ENCODE measurements at regions not wholly inside any gene's neighbourhood (a gene's known extent, or its start where the extent isn't known, plus 50 kb on each side); places are given as distances from the start of the nearest gene placed in this dataset.

GRCh38 chr6:80454661-80455365 is 348.3 kb downstream of the BCKDHB start:
- H3K36me3 ChIP-seq: no peaks in the 10 kb centered on the region
- H3K4me3 ChIP-seq: no peak overlapping the region
- intact Hi-C loops (cut with DNase I): no loop called here
- H3K9me3 ChIP-seq: no peaks in the 10 kb centered on the region
- H3K27ac ChIP-seq: no peak overlapping the region
- no peak for TF ChIP-seq CTCF (IDR thresholded peaks at IDR 0.05)
- no peak for DNase-seq
- no peaks in the 10 kb centered on the region for H3K27me3 ChIP-seq
- H3K4me1 ChIP-seq: peaks cover 8% of the 10 kb centered on the region
- no peak for ATAC-seq

GRCh38 chr6:80454197-80454596 is 347.7 kb downstream of the BCKDHB start:
- Histone ChIP-seq H3K4me3 (no peak overlapping the region), H3K27me3 (no peaks in the 10 kb centered on the region), H3K9me3 (no peaks in the 10 kb centered on the region), H3K27ac (no peak overlapping the region), H3K36me3 (no peaks in the 10 kb centered on the region), H3K4me1 (peaks cover 8% of the 10 kb centered on the region)
- DNase-seq (no peak), ATAC-seq (peak; percentile 27)
- TF ChIP-seq CTCF (IDR thresholded peaks at IDR 0.05): no peak
- intact Hi-C loops (cut with DNase I): no loop called here

- H3K4me3 ChIP-seq: no peak overlapping the region
- H3K36me3 ChIP-seq: no peaks in the 10 kb centered on the region
- H3K27ac ChIP-seq: no peak overlapping the region
- no peaks in the 10 kb centered on the region for H3K9me3 ChIP-seq
- no peaks in the 10 kb centered on the region for H3K4me1 ChIP-seq
- no peaks in the 10 kb centered on the region for H3K27me3 ChIP-seq
- DNase-seq (no peak), ATAC-seq (no peak)
- TF ChIP-seq CTCF (IDR thresholded peaks at IDR 0.05): no peak
- intact Hi-C loops (cut with DNase I): no loop called here
These were observed 343.3 kb downstream of the BCKDHB start for GRCh38 chr6:80449726-80450125.

GRCh38 chr6:80446454-80447045 is 340.1 kb downstream of the BCKDHB start:
- no peak for TF ChIP-seq CTCF (IDR thresholded peaks at IDR 0.05)
- H3K36me3 ChIP-seq: no peaks in the 10 kb centered on the region
- no peaks in the 10 kb centered on the region for H3K4me1 ChIP-seq
- DNase-seq (no peak), ATAC-seq (no peak)
- no peaks in the 10 kb centered on the region for H3K27me3 ChIP-seq
- H3K27ac ChIP-seq: no peak overlapping the region
- intact Hi-C loops (cut with DNase I): no loop called here
- no peaks in the 10 kb centered on the region for H3K9me3 ChIP-seq
- H3K4me3 ChIP-seq: no peak overlapping the region

GRCh38 chr6:80445751-80446150 is 339.3 kb downstream of the BCKDHB start:
- intact Hi-C loops (cut with DNase I): no loop called here
- no peaks in the 10 kb centered on the region for H3K36me3 ChIP-seq
- no peaks in the 10 kb centered on the region for H3K9me3 ChIP-seq
- ATAC-seq: no peak
- no peak overlapping the region for H3K27ac ChIP-seq
- no peak for TF ChIP-seq CTCF (IDR thresholded peaks at IDR 0.05)
- H3K4me3 ChIP-seq: no peak overlapping the region
- no peak for DNase-seq
- H3K4me1 ChIP-seq: no peaks in the 10 kb centered on the region
- H3K27me3 ChIP-seq: no peaks in the 10 kb centered on the region

Measured in upper lobe of right lung (tissue), 1 donor.